AG09319 (cell line): ENCODE measurements at regions not wholly inside any gene's neighbourhood (a gene's known extent, or its start where the extent isn't known, plus 50 kb on each side); places are given as distances from the start of the nearest gene placed in this dataset.

ENCODE experiments used
- DNase-seq: peaks from one replicate; pipeline ENCODE4 v3.0.0-alpha.2; 2010; ENCODE audit warnings: low read depth; ENCODE audit errors: extremely low read depth
- TF ChIP-seq, protein P1 (sequence below): IDR thresholded peaks from 2 replicates; pipeline ENCODE4 v1.5.1; 2011; ENCODE audit warnings: low read depth, mild to moderate bottlenecking, inconsistent platforms, low read length, moderate library complexity

DNA sequence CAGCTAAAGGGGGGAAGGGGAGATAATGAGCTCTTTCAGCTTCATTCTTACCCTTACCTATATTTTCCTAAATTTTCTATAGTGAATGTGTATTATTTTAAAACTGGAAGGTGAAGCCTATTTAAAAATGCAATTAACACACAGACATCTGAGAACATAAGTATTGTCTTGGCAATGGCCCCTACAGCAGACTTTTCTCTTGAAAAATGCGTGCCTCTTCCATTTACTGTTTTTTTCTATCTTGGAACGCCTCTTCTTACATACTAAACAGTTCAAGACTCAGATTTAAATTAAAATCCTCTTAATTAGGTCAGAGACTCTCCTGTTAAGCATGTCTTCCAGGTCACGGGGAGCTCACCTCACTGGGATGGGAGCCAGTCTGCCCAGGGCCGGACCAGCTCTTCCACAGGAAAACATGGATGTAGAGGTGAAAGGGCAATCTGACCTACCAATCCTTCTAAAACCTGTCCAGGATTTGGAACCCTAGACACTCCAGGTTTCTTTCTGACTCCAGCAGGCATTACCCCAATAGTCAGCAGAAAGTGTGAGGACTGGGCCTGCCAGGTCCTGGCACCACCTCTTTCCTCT lies 137.3 kb downstream of the ZNF281 start:
- TF ChIP-seq, protein P1, sequence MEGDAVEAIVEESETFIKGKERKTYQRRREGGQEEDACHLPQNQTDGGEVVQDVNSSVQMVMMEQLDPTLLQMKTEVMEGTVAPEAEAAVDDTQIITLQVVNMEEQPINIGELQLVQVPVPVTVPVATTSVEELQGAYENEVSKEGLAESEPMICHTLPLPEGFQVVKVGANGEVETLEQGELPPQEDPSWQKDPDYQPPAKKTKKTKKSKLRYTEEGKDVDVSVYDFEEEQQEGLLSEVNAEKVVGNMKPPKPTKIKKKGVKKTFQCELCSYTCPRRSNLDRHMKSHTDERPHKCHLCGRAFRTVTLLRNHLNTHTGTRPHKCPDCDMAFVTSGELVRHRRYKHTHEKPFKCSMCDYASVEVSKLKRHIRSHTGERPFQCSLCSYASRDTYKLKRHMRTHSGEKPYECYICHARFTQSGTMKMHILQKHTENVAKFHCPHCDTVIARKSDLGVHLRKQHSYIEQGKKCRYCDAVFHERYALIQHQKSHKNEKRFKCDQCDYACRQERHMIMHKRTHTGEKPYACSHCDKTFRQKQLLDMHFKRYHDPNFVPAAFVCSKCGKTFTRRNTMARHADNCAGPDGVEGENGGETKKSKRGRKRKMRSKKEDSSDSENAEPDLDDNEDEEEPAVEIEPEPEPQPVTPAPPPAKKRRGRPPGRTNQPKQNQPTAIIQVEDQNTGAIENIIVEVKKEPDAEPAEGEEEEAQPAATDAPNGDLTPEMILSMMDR = no peak
- no peak for DNase-seq

DNA sequence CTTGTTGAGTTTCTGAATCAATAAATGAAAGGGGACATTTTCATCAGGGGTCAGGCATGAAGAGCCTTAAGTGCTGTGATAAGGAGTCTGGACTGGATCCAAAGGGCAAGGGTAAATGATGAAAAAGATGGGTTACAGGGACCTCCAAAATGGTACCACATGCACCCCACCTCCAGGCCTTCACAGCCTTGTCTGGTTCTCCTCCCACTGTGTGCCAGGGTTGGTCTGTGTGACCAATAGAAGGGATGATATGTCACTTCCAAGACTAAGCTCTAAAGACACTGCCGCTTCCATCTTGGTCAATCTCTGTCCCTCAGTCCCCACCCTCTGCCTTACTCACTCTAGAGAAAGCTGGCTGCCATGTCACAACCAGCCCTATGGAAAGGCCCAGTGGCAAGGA lies 140.6 kb downstream of the ZNF281 start:
- TF ChIP-seq, protein P1 = no peak
- no peak for DNase-seq

DNA sequence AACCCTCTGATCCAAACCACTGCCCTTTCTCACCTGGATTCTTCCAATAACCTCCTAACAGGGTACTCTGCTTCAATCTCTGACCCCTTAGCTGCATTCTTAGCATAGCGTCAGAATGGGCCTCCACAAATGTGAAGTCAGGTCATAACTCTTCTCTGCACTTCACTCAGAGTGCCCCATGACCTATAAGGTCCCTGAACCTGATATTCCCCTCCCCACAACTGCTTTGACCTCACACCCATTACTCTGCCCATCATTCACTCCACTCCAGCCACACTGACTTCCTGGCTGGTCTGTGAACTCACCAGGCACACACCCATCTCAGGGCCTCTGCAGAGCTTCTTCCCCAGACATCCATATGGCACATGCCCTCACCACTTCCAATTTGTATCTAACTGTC lies 141.9 kb downstream of the ZNF281 start:
- TF ChIP-seq, protein P1 = no peak
- no peak for DNase-seq

DNA sequence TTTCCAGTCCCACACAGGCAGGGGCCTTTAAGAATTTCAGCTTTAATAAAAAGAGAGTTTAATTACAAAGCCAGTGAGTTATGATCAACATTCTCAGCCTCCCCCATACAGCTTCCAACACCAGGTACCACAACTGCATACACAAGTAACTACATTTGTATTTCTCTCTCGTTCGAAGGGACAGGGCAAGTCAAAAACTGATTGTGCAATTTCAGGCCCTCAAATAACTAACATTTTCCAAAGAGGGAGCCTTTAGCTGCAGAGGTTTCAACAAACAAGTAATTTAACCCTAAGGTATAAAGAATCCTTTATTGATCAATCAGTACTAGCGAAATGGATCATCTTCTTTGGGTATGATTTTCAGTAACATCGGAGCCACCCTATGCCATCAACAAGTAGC lies 142.4 kb downstream of the ZNF281 start:
- TF ChIP-seq, protein P1 = no peak

DNA sequence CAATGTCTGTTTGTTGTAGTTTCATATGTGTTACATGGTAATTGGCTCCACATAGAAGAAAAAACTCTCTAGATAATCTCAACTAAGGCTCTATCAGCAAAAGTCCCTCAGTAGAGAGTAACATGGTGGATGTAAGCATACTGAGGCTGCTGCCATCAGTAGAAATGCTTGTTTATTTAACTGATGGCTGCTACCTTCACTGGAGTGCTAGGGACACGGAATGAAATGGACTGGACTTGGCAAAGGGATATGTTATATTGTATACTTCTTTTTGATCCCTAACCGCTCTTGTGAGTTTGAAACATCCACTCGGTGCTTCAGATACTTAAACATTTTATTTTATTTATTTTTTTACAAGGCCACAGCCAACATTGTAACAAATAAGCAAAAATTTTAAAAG lies 143.0 kb downstream of the ZNF281 start:
- DNase-seq = no peak

More for the DNA sequence above, 142.4 kb downstream of the ZNF281 start:
- DNase-seq = no peak

DNA sequence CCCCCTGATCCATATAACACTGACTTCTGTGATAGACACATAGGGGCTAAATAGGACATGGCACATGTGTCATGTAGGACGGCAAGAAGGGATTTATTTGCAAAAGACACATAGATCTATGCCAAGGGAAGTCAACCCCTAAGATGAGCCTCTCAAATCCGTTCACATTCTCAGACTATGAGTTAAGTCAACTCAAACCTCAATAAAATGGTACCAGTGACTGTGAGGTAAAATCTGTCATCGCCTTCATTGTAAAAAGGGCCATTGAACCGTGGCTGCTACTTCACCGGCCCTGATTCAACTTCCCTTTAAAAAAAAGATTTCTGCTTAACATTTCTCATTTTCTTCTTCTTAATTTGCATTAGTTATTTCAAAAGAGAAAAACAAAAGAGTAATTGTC lies 144.0 kb downstream of the ZNF281 start:
- TF ChIP-seq, protein P1 = no peak
- DNase-seq = no peak

More for the DNA sequence above, 143.0 kb downstream of the ZNF281 start:
- TF ChIP-seq, protein P1 = no peak

DNA sequence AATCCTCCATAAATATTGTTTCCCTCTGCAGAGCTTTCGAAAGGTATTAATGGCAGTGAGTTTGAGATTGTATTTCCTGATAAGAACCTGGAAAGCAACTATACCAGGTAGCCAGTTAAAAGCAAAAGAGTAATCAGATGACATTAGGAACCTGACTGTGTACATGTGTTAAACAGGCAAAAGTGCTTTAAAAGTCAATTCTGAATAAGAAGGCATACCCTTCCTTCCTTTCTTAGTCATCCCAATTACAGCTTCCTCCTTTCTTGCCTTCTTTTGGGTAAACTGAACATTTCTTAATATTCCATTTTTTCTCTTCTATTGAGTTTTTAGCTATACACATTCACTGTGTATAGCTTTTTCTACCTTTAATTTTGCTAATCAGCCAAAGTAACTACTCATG lies 144.7 kb downstream of the ZNF281 start:
- TF ChIP-seq, protein P1 = no peak
- no peak for DNase-seq
